OCI-LY3 (cell line): ENCODE measurements at regions not wholly inside any gene's neighbourhood (a gene's known extent, or its start where the extent isn't known, plus 50 kb on each side); places are given as distances from the start of the nearest gene placed in this dataset.

Experiments used
- CTCF ChIP-seq: fragments of 200-600, 300-600 bp; sonication (generic); IDR thresholded peaks from 2 replicates; pipeline ENCODE4 v1.5.1; 2014; ENCODE audit warnings: antibody characterized with exemption, low read length, low read depth
- EZH2phosphoT487 ChIP-seq: fragments of 200-600 bp; shearing (Covaris generic); IDR thresholded peaks from 2 replicates; pipeline ENCODE4 v1.6.1; 2018; ENCODE audit warnings: antibody characterized with exemption, mixed run types, low read depth

- TF ChIP-seq CTCF (no peak), EZH2phosphoT487 (no peak)
Observed at GRCh38 chr20:60509407-60509806, 551.2 kb downstream of the CDH26 start.
